ENCODE measurements at regions not wholly inside any gene's neighbourhood (a gene's known extent, or its start where the extent isn't known, plus 50 kb on each side); places are given as distances from the start of the nearest gene placed in this dataset.

- peaks cover 10% of the 10 kb centered on the region for H3K4me1 ChIP-seq (ENCODE audit: control insufficient read depth, extremely low read depth, insufficient read depth, low read length)
- H3K4me2 ChIP-seq (ENCODE audit: insufficient read depth, low read length), result no peak overlapping the region
- H3K27ac ChIP-seq (ENCODE audit: insufficient read depth, low read depth, low read length), result no peak overlapping the region
- FAIRE-seq, result no peak
- POLR2A ChIA-PET, result no interaction called here
- H3K9ac ChIP-seq (replicated peaks; ENCODE audit: extremely low read depth, insufficient read depth, low read length), result no peak overlapping the region
- H4K20me1 ChIP-seq (replicated peaks; ENCODE audit: control insufficient read depth, extremely low read depth, insufficient read depth, low read length), result no peaks in the 10 kb centered on the region
- no peak overlapping the region for H3K4me3 ChIP-seq (replicated peaks in 1 of 3; ENCODE audit: insufficient read depth in 1 of 3, low read depth in 1 of 3, low read length in 3 of 3)
- no peaks in the 10 kb centered on the region for H3K36me3 ChIP-seq (ENCODE audit: control insufficient read depth in 2 of 2, extremely low read depth in 1 of 2, insufficient read depth in 2 of 2, low read length in 2 of 2)
- BruUV-seq (replicated peaks), result no TSS peak
- no peaks in the 10 kb centered on the region for H3K9me3 ChIP-seq (replicated peaks; ENCODE audit: control insufficient read depth, insufficient read depth, low read length)
- no peak for DNase-seq (ENCODE audit: low read depth, low spot score)
- H2AFZ ChIP-seq (ENCODE audit: low read depth, low read length), result no peak overlapping the region
- intact Hi-C loops (cut with micrococcal nuclease) (no loop called here), dilution Hi-C loops (cut with MboI; ENCODE audit: extremely low pct_ligation_motif_present, low sequenced_read_pairs) (no loop called here)
- no peaks in the 10 kb centered on the region for H3K79me2 ChIP-seq (ENCODE audit: control insufficient read depth, insufficient read depth, low read length)
- no peaks in the 10 kb centered on the region for H3K9me1 ChIP-seq (replicated peaks; ENCODE audit: control insufficient read depth, extremely low read depth, insufficient read depth, low read length)
- CTCF ChIA-PET, result interaction anchor here (1.7 to 3.2 kb wide), 2 partner anchors 39 to 49 kb away, joined by 4 to 20 read pairs; no protein-coding TSS in a partner anchor
- peaks cover 0 to 1% of the 10 kb centered on the region in 2 experiments for H3K27me3 ChIP-seq (ENCODE audit: control insufficient read depth in 2 of 2, insufficient read depth in 2 of 2, low read length in 2 of 2)
- TF ChIP-seq MYC (IDR thresholded peaks at IDR 0.05; ENCODE audit: low read depth, low read length), result no peak
Observed at GRCh38 chr10:30542001-30542894, 87.3 kb downstream of the LYZL2 start.

GRCh38 chr10:30540276-30540675 is 89.3 kb downstream of the LYZL2 start:
- H3K4me3 ChIP-seq (replicated peaks in 1 of 3; ENCODE audit: insufficient read depth in 1 of 3, low read depth in 1 of 3, low read length in 3 of 3), result no peak overlapping the region
- no peak overlapping the region for H3K27ac ChIP-seq (ENCODE audit: insufficient read depth, low read depth, low read length)
- ChIA-PET CTCF (interaction anchor here (1.7 to 3.2 kb wide), 2 partner anchors 41 to 51 kb away, joined by 4 to 20 read pairs; no protein-coding TSS in a partner anchor), POLR2A (no interaction called here)
- H3K79me2 ChIP-seq (ENCODE audit: control insufficient read depth, insufficient read depth, low read length), result no peaks in the 10 kb centered on the region
- dilution Hi-C loops (cut with MboI; ENCODE audit: extremely low pct_ligation_motif_present, low sequenced_read_pairs) (no loop called here), intact Hi-C loops (cut with micrococcal nuclease) (no loop called here)
- FAIRE-seq, result no peak
- no TSS peak for BruUV-seq (replicated peaks)
- no peak for TF ChIP-seq MAX (IDR thresholded peaks at IDR 0.05; ENCODE audit: insufficient read depth, insufficient read length)
- TF ChIP-seq JUN (IDR thresholded peaks at IDR 0.05; ENCODE audit: borderline replicate concordance, insufficient read depth, insufficient read length, low read depth), result no peak
- TF ChIP-seq MYC (IDR thresholded peaks at IDR 0.05; ENCODE audit: low read depth, low read length), result no peak
- TF ChIP-seq CTCF (IDR thresholded peaks at IDR 0.05; ENCODE audit: extremely low read depth in 1 of 2, insufficient read depth in 1 of 2, low read depth in 1 of 2, low read length in 2 of 2), result no peak
- TF ChIP-seq GATA2 (IDR thresholded peaks at IDR 0.05; ENCODE audit: insufficient read depth, insufficient read length, low read depth, low read length), result no peak
- TF ChIP-seq POLR2AphosphoS5 (IDR thresholded peaks at IDR 0.05; ENCODE audit: insufficient read depth, low read depth, low read length), result no peak
- no peak for TF ChIP-seq POLR2A (IDR thresholded peaks at IDR 0.05; ENCODE audit: low read depth, low read length)
- no peak for TF ChIP-seq EZH2 (IDR thresholded peaks at IDR 0.05; ENCODE audit: borderline replicate concordance, low read depth, low read length, severe bottlenecking)
- no peak for TF ChIP-seq FOS (IDR thresholded peaks at IDR 0.05; ENCODE audit: borderline replicate concordance, insufficient read depth, low read length)
- H3K36me3 ChIP-seq (ENCODE audit: control insufficient read depth in 2 of 2, extremely low read depth in 1 of 2, insufficient read depth in 2 of 2, low read length in 2 of 2), result no peaks in the 10 kb centered on the region
- no peaks in the 10 kb centered on the region for H3K27me3 ChIP-seq (ENCODE audit: control insufficient read depth in 2 of 2, insufficient read depth in 2 of 2, low read length in 2 of 2)
- H3K9me1 ChIP-seq (replicated peaks; ENCODE audit: control insufficient read depth, extremely low read depth, insufficient read depth, low read length), result no peaks in the 10 kb centered on the region
- H3K9ac ChIP-seq (replicated peaks; ENCODE audit: extremely low read depth, insufficient read depth, low read length), result no peak overlapping the region
- H3K4me1 ChIP-seq (ENCODE audit: control insufficient read depth, extremely low read depth, insufficient read depth, low read length), result peaks cover 10% of the 10 kb centered on the region
- no peak for DNase-seq (ENCODE audit: low read depth, low spot score)
- H4K20me1 ChIP-seq (replicated peaks; ENCODE audit: control insufficient read depth, extremely low read depth, insufficient read depth, low read length), result no peaks in the 10 kb centered on the region
- H3K9me3 ChIP-seq (replicated peaks; ENCODE audit: control insufficient read depth, insufficient read depth, low read length), result no peaks in the 10 kb centered on the region
- H3K4me2 ChIP-seq (ENCODE audit: insufficient read depth, low read length), result no peak overlapping the region
- no peak overlapping the region for H2AFZ ChIP-seq (ENCODE audit: low read depth, low read length)
